Esophagus mucosa (tissue), 1 donor: ENCODE measurements at regions not wholly inside any gene's neighbourhood (a gene's known extent, or its start where the extent isn't known, plus 50 kb on each side); places are given as distances from the start of the nearest gene placed in this dataset.
A peak's percentile ranks its signal among the peaks of the same experiment; 100 is the strongest.

ENCODE experiments used
- ATAC-seq: fragments of 200-7000 bp; cut with Tn5 transposase; one replicate; pipeline ENCODE4 v1.9.1; 2020
- donor health status: DM: yes; HTN: yes; CAD: no.

GRCh38 chr2:71862921-71863320, 284.7 kb downstream of the CYP26B1 start:
- no peak for ATAC-seq

GRCh38 chr2:71861186-71862160, 286.2 kb downstream of the CYP26B1 start:
- ATAC-seq, result no peak

GRCh38 chr2:71860381-71860926, 287.2 kb downstream of the CYP26B1 start:
- no peak for ATAC-seq

- ATAC-seq, result no peak
Measured at GRCh38 chr2:71859211-71859847, 288.3 kb downstream of the CYP26B1 start.

GRCh38 chr2:71858071-71858470, 289.6 kb downstream of the CYP26B1 start:
- no peak for ATAC-seq

- no peak for ATAC-seq
Measured at GRCh38 chr2:71857636-71858035, 290.0 kb downstream of the CYP26B1 start.

- ATAC-seq, result peak; percentile 28
Measured at GRCh38 chr2:71856773-71857525, 290.7 kb downstream of the CYP26B1 start.

- no peak for ATAC-seq
Measured at GRCh38 chr2:71853858-71854257, 293.8 kb downstream of the CYP26B1 start.

GRCh38 chr2:71852141-71852711, 295.4 kb downstream of the CYP26B1 start:
- no peak for ATAC-seq

- ATAC-seq, result no peak
Measured at GRCh38 chr2:71851094-71851750, 296.4 kb downstream of the CYP26B1 start.

GRCh38 chr2:71850306-71850801, 297.3 kb downstream of the CYP26B1 start:
- no peak for ATAC-seq

GRCh38 chr2:71849607-71850305, 297.9 kb downstream of the CYP26B1 start:
- no peak for ATAC-seq

GRCh38 chr2:71849111-71849510, 298.6 kb downstream of the CYP26B1 start:
- no peak for ATAC-seq

GRCh38 chr2:71846669-71847291, 300.9 kb downstream of the CYP26B1 start:
- ATAC-seq, result no peak

GRCh38 chr2:71846072-71846471, 301.6 kb downstream of the CYP26B1 start:
- no peak for ATAC-seq

- no peak for ATAC-seq
Measured at GRCh38 chr2:71844967-71845366, 302.7 kb downstream of the CYP26B1 start.

GRCh38 chr2:71843391-71843850, 304.2 kb downstream of the CYP26B1 start:
- peak; percentile 36 for ATAC-seq

GRCh38 chr2:71842744-71843143, 304.9 kb downstream of the CYP26B1 start:
- ATAC-seq, result no peak

GRCh38 chr2:71839826-71840225, 307.8 kb downstream of the CYP26B1 start:
- ATAC-seq, result no peak

GRCh38 chr2:71834796-71835195, 312.9 kb downstream of the CYP26B1 start:
- ATAC-seq, result no peak
